ENCODE measurements at regions not wholly inside any gene's neighbourhood (a gene's known extent, or its start where the extent isn't known, plus 50 kb on each side); places are given as distances from the start of the nearest gene placed in this dataset.
"Not testable (repeated sequence)": the region's sequence is repeated elsewhere in the genome, so short reads cannot be mapped to it uniquely, and the experiment has no call there.

DNA sequence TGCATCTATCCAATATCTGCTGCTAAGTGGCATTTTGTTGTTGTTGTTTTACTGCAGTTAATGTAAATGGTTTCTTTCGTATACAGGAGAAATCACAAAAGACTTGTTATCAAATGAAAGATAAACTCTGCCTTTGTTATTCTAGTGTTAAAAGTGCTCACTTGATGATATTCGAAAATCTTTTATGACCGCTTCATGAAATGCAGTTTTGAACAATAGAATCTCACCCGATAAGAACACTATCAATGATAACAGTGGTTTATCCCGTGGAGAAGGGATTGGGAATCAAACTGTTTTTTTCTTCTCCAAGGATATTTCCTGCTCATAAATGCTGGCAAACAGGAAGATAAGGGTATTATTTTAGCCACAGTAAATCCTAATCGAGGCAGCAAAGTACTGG lies 1366.3 kb downstream of the OLFM4 start:
- peaks cover 5% of the 10 kb centered on the region for H3K9me3 ChIP-seq (ENCODE audit: low read depth, low read length)
- H4K20me1 ChIP-seq (ENCODE audit: insufficient read depth, low read length) = no peaks in the 10 kb centered on the region
- no peak overlapping the region for H3K27ac ChIP-seq (ENCODE audit: low read depth, low read length)
- H3K4me2 ChIP-seq (ENCODE audit: insufficient read depth, low read length) = no peak overlapping the region
- no peaks in the 10 kb centered on the region for H3K4me1 ChIP-seq (ENCODE audit: insufficient read depth, low read length)
- no peaks in the 10 kb centered on the region for H3K79me2 ChIP-seq (ENCODE audit: insufficient read depth, low read length)
- DNase-seq (ENCODE audit: insufficient read length, low spot score, missing footprints) = no peak
- no peaks in the 10 kb centered on the region for H3K36me3 ChIP-seq (ENCODE audit: insufficient read depth, low read length)
- no peaks in the 10 kb centered on the region for H3K27me3 ChIP-seq (ENCODE audit: insufficient read depth, low read length)
- TF ChIP-seq, protein P1, sequence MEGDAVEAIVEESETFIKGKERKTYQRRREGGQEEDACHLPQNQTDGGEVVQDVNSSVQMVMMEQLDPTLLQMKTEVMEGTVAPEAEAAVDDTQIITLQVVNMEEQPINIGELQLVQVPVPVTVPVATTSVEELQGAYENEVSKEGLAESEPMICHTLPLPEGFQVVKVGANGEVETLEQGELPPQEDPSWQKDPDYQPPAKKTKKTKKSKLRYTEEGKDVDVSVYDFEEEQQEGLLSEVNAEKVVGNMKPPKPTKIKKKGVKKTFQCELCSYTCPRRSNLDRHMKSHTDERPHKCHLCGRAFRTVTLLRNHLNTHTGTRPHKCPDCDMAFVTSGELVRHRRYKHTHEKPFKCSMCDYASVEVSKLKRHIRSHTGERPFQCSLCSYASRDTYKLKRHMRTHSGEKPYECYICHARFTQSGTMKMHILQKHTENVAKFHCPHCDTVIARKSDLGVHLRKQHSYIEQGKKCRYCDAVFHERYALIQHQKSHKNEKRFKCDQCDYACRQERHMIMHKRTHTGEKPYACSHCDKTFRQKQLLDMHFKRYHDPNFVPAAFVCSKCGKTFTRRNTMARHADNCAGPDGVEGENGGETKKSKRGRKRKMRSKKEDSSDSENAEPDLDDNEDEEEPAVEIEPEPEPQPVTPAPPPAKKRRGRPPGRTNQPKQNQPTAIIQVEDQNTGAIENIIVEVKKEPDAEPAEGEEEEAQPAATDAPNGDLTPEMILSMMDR (IDR thresholded peaks at IDR 0.05; ENCODE audit: extremely low read depth, low read depth, low read length) = no peak
- H2AFZ ChIP-seq (ENCODE audit: low read length) = no peak overlapping the region
- H3K4me3 ChIP-seq (ENCODE audit: insufficient read depth, low read length) = no peak overlapping the region

DNA sequence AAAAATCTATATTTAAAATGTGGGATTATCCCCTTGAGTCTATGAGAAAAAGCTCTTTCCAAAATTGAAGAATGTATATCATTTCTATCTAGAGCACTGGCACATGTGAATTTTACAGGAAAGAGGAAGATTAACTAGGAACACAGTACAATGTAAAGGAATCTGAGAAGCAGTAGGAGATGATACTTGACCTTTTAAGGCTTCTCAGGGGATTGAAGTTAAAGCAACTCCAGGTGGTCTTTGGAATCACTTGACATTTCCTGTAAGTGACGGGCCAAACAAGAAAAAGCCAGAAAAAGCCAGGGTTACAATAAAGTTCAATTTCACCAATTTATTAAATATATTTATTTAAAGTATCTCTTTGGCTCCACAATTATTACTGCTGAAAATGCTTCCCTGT lies 1373.9 kb downstream of the OLFM4 start:
- Histone ChIP-seq H2AFZ (ENCODE audit: low read length) (no peak overlapping the region), H4K20me1 (ENCODE audit: insufficient read depth, low read length) (no peaks in the 10 kb centered on the region), H3K4me2 (ENCODE audit: insufficient read depth, low read length) (no peak overlapping the region), H3K4me3 (ENCODE audit: insufficient read depth, low read length) (no peak overlapping the region), H3K9me3 (ENCODE audit: low read depth, low read length) (peaks cover 3% of the 10 kb centered on the region), H3K36me3 (ENCODE audit: insufficient read depth, low read length) (no peaks in the 10 kb centered on the region), H3K79me2 (ENCODE audit: insufficient read depth, low read length) (no peaks in the 10 kb centered on the region), H3K4me1 (ENCODE audit: insufficient read depth, low read length) (no peaks in the 10 kb centered on the region), H3K27me3 (ENCODE audit: insufficient read depth, low read length) (no peaks in the 10 kb centered on the region), H3K27ac (ENCODE audit: low read depth, low read length) (no peak overlapping the region)
- DNase-seq (ENCODE audit: insufficient read length, low spot score, missing footprints) = no peak
- TF ChIP-seq, protein P1 (IDR thresholded peaks at IDR 0.05; ENCODE audit: extremely low read depth, low read depth, low read length) = no peak

DNA sequence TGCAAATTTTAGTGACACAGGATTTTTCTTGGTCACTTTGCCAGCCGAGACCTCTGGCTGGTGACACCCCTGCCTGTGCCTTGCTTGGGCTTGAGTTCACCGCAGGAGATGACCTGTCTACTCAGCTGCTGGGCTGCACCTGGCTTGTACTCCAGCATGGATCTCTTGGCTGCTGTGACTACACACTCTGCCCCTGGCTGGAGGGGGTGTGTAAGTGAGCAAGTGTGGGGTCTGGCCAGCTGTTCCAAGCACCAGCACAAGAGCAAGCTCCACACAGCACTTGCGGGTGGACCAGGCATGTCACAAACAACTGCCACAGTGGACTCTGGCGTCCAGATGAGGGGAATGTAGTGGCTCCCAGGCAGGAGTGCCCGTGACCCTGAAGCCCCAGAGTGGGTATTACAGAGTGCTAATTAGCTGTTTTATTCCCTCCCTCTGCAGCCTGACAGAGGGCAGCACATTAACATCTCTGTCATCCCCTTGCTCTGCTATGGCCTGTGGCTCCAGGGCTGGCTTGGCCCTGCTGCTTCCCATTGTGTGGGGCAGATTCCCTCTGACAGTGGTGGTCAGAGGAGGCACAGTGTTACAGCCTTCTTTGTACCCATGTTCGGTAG lies 1387.2 kb downstream of the OLFM4 start:
- Histone ChIP-seq H3K4me1 (ENCODE audit: insufficient read depth, low read length) (no peaks in the 10 kb centered on the region), H4K20me1 (ENCODE audit: insufficient read depth, low read length) (no peaks in the 10 kb centered on the region), H3K36me3 (ENCODE audit: insufficient read depth, low read length) (no peaks in the 10 kb centered on the region), H2AFZ (ENCODE audit: low read length) (no peak overlapping the region), H3K9me3 (ENCODE audit: low read depth, low read length) (no peaks in the 10 kb centered on the region), H3K27ac (ENCODE audit: low read depth, low read length) (no peak overlapping the region), H3K79me2 (ENCODE audit: insufficient read depth, low read length) (no peaks in the 10 kb centered on the region), H3K27me3 (ENCODE audit: insufficient read depth, low read length) (no peaks in the 10 kb centered on the region), H3K4me3 (ENCODE audit: insufficient read depth, low read length) (no peak overlapping the region), H3K4me2 (ENCODE audit: insufficient read depth, low read length) (no peak overlapping the region)
- no peak for DNase-seq (ENCODE audit: insufficient read length, low spot score, missing footprints)
- TF ChIP-seq, protein P1 (IDR thresholded peaks at IDR 0.05; ENCODE audit: extremely low read depth, low read depth, low read length) = no peak

DNA sequence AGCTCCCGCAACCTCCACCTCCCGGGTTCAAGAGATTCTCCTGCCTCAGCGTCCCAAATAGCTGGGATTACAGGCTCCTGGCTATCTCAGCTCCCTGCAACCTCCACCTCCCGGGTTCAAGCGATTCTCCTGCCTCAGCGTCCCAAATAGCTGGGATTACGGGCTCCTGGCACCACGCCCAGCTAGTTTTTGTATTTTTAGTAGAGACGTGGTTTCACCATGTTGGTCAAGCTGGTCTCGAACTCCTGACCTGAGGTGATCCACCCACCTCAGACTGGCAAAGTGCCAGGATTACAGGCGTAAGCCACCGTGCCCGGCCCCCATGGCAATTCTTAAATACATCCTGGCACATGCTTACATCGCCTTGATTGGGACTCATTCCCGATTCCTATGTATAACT lies 1394.3 kb downstream of the OLFM4 start:
- not testable (repeated sequence) for DNase-seq (ENCODE audit: insufficient read length, low spot score, missing footprints); H3K4me3 ChIP-seq (ENCODE audit: insufficient read depth, low read length); H3K4me1 ChIP-seq (ENCODE audit: insufficient read depth, low read length); H3K27me3 ChIP-seq (ENCODE audit: insufficient read depth, low read length); H3K4me2 ChIP-seq (ENCODE audit: insufficient read depth, low read length); H3K9me3 ChIP-seq (ENCODE audit: low read depth, low read length); H3K36me3 ChIP-seq (ENCODE audit: insufficient read depth, low read length); H2AFZ ChIP-seq (ENCODE audit: low read length); H4K20me1 ChIP-seq (ENCODE audit: insufficient read depth, low read length); H3K27ac ChIP-seq (ENCODE audit: low read depth, low read length); H3K79me2 ChIP-seq (ENCODE audit: insufficient read depth, low read length)

Measured in osteoblast (primary cell).